ENCODE measurements at regions not wholly inside any gene's neighbourhood (a gene's known extent, or its start where the extent isn't known, plus 50 kb on each side); places are given as distances from the start of the nearest gene placed in this dataset.

- TF ChIP-seq POLR2A (IDR thresholded peaks at IDR 0.05; ENCODE audit: low read depth, low read length), result no peak
- no peak for TF ChIP-seq POLR2AphosphoS5 (IDR thresholded peaks at IDR 0.05; ENCODE audit: low read depth, low read length)
Measured at GRCh38 chr4:116734178-116734577, 351.2 kb downstream of the TRAM1L1 start.
